CD4-positive, alpha-beta T cell treated with Interleukin-10 for 1 hour (primary cell): ENCODE measurements at regions not wholly inside any gene's neighbourhood (a gene's known extent, or its start where the extent isn't known, plus 50 kb on each side); places are given as distances from the start of the nearest gene placed in this dataset.

ENCODE experiments used
- DNase-seq: peaks from one replicate; pipeline ENCODE4 v3.0.0-alpha.2; 2020

DNA sequence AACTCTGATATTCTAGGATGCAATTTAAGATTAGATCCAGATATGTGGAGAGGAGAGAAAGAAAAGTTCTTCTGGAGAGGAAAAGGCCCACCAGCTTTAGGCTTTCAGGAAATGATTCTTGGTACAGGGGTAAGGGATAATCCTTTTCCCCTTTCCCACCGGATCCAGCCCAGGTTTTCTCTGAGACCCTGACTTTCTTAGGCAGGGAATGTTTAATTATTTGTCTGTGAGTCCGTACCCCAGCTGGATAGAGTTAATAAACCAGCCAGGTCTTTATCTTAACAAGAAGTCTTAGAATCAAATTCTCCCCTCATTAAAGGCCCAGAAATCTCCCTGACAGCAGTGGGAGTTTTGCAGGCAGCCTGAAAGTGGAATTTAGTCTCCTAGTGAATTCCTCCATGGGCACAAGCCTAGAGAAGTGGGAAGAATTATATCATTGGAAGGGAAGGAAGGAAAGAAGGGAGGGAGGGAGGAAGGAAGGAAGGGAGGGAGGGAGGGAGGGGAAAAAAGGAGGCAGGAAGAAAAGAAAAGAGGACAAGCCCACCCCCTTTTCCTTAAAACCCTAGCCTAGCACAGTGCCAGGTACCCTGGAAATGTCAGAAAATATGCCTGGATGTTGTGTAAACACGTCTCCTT, 189.0 kb downstream of the PLPP3 start:
- no peak for DNase-seq

DNA sequence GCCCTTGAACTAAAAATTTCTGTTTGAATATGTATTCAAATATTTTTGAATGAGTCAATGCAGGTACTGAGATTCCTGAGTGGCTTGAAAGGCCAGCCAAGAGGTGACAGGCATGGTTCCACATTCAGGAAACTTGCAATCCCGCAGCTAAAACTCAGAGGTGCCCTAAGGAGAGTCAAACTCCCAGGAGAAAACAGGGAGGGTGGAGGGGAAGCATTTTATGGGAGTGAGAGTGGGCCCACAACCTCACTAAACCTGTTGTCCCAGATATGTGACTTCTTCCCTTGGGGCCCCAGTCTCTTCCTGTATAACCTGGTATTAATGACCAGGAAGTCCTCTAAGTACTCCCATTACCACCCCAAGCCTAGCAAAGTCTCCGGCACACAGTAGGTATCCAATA, 189.6 kb downstream of the PLPP3 start:
- no peak for DNase-seq

DNA sequence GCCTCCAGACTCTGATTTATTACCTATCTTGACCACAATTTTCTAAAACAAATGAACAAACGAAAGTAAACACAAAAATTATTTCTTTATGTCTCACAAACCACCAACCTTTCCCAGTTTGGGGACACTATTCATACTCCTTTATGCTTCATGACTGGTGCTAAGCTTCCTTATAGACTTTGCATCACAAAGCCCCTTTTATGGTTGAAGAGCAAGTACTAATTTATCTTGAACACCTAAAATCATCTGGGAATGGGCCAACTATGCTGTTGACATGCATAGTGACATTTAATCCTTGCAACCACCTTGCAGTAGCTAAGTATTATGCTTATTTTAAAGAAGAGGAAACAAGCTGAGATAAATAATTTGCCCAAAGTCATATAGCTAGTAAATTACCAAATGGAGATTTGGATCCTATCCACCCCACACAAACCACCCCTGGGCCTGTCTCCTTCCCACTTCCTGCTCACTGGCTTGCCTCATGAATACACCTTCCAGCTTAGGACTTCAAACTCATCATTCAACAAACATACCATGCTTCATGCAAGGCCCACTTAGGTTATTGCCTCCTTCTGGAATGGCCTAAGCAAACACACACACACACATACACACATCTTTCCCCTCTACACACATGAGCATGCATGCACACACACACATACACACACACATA, 192.2 kb downstream of the PLPP3 start:
- DNase-seq: no peak

DNA sequence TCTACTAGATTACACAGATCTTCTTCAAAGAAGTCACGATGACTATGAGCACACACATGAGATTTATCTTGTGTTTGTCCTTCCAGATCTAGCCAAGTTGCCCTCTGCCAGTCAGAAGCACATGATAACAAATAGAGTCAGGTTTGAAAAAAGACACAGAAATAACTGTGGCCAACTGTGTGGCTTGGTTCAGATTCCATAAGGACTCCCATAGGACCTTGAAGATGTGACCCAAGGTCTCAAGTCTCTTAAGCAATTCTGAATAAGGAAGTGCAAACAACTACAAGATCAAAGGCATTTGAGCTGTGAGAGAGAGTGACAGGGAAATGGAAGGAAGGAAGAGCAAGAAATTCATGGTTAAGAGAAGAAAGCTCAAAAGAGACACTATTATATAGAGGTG, 194.0 kb downstream of the PLPP3 start:
- DNase-seq: no peak

DNA sequence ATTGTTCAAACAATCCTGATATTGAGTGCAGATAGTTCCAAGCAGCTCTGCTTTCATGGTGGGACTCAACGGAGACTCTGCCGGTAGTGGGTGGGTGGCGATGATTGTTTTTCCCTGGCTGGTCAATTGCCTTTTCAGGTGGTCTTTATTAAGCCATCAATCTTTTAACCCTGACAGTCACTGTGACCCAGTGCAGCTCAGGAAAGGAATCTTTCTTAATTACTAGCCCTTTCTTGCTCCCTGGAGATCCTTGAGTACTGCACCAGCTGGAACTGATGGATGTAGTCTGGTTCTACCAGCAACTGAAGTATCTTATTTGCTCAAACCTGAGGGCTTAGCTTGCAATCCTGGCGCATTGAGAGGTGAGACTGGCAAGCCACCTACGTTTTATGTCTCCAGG, 196.4 kb downstream of the PLPP3 start:
- no peak for DNase-seq

DNA sequence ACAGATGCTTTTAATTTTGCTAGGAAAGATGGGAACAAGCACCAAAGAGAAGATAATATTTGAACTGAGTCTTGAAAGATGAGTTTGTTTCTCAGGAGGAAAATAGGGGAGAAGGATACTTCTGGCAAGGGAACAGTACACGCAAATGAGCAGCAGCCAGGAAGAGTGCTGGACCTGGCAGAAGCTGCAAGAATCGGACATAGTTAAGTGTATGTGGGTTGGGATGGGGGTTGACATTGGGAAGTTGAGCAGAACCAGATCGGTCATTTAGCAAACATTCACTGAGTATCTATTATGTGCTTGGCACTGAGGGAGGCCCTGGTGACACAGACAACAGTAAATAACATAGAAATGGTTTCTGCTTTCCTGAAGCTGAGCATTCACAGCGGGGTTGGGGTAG, 198.8 kb downstream of the PLPP3 start:
- no peak for DNase-seq

DNA sequence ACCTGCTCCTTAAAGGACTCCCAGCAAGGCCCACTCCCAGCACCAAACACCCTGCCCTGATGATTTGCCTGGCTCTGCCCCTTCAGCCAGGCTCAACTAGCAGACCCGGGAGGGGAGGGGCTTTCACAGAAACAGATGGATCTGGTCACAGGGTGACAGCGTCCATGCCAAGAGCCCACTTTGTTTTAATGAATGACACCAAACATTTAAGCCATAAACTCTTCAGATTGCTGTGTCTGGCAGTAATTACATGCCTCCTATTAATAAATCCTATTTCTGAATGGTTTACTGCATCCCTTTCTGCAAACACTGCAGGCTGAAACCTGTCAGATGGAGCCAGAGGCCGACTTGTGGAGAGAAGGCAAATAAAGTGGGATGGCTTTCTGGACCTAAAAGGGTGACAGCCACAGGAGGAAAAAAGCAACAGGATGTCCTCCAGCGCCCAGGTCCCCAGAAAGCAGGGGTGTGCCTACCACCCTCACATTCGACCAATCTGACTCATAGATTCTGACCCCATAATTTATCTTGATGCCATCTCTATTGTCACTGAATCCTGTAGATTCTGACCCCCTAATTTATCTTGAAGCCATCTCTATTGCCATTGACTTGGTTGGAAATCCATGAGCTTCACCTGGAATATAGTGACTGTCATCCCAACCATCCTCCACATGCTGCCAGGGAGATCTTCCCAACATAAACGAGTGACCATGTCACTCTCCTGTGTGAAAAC, 200.9 kb downstream of the PLPP3 start:
- DNase-seq: no peak

DNA sequence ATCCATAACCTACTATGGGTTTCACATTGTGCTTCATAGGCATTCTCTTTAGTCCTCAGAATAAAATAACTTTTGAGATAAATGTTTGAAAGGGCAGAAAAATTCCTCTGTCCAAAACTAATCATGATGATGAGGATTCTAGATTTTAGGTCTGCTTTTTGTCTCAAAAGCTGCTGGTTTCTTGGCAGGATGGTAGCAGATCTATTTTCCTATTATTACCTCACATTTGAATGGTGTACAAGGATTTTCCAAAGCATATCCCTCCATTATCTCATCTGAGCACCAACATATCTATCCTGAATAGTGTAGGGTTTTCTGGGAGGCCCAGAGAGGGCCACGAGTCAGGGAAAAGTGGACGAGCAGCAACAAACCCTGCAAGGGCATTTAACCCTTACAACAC, 201.9 kb downstream of the PLPP3 start:
- no peak for DNase-seq

DNA sequence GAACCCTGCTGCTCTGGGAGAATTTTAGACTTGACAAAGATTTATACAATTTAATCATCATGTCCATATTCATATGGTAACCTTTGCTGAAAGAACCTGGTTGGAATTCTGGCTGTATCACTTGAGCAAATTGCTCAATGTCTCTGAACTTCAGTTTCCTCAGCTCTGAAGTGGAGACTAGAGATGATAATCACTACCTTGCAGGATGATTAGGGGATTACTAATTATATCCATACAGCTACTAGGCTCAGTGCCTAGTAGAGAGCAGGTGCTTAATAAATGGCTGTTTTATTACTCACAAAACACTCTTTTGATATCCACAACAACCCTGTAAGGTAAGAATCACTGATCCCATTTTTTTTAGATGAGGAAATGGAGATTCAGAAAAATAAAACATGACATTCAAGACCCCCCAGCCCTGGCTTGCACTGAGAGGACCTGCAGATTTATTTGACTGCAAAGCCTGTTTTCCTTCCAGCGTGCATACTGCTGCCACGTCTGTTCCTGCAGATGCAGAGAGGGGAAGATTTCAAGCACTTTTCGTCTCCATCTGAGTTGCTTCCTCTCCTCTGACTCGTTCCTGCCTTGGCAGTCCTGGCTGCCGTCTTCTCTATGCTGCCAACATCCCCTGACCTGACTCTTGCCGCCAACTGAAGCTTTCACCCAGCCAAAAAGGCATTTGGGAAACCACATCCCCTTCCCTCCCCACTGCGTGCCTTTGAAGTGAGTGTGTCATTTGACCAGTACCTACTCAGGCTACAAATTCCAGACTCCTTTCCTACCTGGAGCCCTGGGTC, 203.0 kb downstream of the PLPP3 start:
- no peak for DNase-seq

DNA sequence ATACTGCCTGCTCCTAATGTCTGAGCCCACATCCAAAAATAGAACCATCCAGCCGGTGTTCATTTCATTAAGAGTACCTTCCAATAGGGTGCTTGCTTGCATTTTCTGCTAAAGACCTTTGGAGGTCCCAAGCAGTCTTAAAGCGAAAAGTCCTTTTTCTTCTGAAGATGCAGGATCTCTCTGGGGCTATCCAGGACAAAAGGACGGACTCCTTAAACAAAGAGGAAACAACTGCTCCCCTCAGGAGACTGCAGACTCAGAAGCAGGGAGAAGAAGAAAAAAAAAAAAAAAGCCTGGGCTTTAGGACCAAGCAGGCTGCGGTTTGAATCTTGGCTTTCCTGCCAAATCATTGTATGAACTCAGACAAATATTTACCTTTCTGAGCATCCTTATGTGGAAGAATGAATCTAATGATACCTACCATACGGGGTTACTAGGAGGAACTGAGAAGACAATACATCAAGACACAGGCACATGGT, 204.0 kb downstream of the PLPP3 start:
- DNase-seq: no peak

DNA sequence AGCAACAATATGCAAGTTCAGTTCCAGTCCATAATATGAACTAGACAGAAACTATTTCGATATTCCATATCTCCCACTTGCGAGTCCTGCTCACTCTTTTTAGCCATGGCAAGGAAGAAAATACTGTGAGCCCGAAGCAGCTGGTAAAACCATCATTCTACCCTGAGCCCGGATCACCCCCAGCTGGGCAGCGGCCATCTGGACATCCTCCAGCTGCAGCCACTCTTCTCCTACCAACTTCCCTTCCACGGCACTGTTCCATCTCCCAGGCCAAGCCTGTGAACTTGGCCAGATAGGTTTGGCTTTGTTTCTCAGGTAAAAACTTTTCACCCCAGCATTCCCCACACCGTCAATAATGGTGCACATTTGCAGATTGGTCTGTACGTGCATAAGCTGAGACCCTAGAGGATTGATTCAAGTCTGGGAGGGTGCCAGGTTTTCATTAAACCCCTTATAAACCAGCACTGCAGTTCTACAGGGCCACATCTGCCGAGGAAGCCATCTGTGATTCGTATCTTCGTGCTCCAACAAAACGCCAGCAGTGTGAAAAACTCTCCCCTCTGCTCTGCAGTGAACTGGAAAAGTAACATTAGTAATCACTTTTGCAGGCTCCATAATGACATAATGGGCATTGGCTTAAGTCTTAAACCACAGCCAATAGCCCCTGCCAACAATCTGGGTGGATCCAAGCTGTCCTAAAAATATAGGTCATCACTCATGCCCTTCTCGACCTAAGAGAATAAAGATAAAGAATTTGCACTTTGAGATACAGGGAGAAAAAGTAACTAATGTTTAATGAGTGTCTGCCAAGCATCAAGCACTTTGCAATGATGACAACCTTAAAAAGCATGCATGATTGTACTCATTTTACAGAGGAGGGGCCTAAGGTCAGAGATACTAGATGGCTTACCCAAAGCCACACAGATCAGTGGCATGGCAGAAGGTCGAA, 205.1 kb downstream of the PLPP3 start:
- no peak for DNase-seq

DNA sequence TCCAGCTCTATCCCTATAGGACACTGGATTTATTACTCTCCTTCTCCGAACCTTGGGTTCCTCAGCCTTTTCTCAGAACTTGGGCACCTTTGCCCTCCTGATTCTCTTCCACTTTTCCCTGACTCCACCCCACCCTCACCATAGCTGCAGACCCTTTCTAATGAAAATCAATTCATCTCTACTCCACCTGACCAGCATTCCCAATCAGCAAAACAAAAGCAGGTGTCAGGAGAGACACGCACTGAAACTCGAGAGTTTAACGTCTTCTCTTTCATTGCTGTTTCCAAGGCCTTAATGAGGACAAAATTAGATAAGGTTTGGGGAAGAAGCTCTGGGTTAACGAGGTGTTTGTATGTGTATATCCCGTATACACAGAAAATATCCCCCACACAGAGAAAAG, 208.8 kb downstream of the PLPP3 start:
- no peak for DNase-seq

DNA sequence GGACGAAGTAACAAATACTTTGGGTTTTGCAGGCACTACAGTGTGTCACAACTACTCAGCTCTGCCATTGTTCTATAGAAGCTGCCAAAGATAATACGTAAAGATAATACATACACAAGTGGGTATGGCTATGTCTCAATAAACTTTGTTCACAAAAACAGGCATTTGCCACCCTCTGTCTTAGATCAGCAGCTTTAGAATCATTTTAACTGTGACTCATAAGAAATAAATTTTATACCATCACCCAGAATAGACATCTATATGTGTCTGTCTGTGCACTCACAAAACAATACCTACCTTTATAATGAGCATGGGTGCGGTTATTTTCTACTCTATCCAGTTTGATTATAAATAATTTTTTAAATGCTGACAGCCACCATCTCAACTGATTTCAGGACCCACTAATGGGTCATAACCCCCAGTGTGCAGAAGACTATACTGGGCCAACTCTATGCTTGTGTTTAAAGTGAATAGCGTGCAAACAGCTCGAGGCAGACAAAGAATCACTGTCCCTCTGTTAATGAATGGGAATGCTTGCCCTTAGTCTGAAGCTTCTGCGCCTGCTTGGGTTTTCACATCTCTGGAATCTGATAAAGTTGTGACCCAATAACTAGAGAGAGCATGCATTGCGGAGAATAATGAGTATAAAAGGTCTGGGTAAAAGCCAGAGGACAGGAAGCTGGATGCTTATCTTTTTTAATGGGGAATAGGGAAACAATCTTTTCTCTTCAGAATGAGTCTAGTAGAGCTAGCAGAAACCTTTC, 216.2 kb downstream of the PLPP3 start:
- no peak for DNase-seq

DNA sequence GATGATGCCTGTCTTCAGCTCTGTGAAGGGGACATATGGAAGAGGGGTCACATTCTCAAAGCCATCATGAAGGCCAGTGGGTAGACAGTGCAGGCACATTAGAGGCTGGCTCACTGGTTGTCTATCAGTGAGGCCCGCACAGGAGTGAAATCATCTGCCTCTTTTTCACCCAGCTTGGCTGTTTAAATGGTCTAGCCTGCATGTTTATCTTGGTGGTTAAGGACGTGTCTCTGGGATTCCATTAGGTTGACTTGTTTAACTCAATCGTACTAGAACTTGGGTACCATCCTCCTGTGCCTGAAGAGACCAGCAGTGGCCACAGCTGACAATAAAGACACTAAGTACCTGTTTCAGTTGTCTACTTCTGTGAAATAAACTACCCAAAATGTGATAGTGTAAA, 219.3 kb downstream of the PLPP3 start:
- DNase-seq: no peak

DNA sequence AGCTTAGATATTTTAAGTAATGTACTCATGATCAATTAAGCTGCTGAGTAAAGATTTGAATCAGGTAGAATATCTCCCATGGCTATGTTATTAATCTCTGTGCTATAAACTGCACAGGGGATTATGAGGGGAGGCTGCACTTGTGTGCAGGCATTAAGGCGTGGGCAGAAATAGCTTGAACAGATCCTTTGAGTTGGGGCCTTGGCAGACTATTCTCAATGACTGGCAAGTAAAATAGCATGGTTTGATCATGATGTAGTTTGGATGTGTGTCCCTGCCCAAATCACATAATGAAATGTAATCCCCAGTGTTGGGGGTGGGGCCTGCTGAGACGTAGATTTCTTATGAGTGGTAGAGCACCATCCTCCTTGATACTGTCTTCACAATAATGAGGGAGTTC, 220.3 kb downstream of the PLPP3 start:
- DNase-seq: no peak

DNA sequence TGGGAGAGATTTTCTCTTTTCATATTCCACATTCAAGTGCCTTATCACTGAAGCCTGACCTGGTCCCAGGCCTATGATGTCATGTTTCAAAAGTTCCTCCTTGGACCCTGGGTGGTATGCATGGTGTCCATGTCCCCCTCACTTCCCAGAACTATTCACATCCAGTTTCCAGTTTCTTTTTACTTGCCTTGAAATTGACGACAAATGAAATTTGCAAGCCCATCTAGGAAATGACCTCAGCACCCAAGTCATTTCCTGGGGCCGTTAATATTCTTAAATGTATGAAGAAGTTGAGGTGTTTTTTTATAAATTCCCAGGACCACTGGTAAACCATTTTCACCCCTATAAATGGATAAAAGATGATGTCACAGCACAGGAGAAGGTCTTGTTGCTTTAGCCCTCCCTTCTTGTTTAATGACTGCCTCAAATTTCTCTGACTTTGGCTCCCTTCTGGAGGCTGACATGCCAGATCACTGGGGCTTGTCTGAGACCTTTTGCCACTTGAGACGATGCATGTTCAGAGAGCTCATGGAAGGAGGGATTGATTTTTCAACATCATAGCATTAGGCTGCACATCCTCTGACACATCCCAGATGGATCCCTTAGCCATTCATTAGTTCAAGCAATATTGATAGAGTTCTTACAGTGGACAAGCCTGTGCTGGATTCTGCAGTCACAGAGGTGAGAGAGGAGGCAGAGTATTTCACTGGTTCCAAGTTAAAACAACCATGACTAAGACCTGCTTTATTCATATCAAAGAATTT, 221.3 kb downstream of the PLPP3 start:
- DNase-seq: no peak

DNA sequence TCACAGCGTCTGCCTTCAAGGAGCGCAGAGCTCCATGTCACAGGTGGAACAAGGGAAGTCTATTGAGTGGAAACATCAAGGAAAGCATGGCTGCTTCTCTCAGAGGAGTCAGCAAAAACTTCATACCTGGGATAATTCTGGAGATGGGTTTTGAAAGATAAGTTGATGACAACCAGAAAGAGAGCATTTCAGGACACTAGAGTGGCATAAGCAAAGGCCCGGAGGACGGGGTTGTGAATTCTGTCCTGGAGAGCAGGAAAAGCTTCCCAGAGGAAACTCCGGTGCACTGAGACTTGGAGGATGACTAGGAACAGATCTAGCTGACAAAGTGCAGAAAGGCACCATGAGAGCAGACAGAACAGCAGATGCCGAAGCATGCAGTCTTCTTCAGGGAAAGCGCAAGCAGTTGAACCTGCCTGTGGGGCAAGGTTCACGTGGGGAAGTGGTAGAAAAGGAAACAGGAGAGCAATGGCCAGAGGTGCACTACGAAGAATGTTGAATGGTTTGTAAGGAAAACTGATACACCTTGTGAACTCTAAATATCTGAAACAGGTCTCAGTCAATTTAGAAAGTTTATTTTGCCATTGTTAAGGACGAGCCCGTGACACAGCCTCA, 222.9 kb downstream of the PLPP3 start:
- DNase-seq: no peak

DNA sequence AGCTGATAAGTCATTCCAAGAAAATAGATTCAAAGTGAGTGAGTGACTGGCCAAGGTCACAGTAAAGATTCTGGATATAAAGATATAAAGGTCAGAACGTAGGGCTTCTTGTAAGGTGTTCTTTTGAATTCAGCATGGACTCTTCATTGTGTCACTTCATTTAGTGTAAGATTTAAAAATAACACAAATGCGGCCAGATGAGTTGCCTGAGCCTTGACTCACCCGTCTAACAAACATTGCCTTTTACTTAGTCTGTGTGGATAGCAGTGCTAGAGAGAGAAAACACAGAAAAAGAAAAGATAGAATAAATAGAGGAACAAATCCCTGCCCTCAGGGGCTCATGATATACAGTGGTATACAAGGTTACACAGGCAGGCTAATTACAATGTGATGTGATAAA, 223.4 kb downstream of the PLPP3 start:
- DNase-seq: no peak

DNA sequence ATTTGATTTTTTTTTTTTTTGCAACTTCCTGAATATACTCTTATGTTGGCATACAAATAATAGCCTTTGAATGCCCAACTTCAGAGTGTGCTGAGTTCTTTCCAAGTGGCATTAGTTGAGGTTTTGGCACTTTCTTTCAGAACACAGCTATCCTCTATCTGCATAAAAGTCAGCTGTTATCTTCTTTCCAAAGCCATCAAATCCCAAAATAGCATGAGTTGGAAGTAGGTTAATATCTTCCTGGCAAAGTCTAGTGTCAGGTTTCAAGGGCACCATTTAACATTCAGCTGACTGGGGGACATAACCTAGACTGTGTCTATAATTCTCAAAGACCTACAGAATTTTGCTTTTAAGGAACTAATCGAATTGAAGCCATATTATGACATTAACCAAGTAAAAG, 223.9 kb downstream of the PLPP3 start:
- no peak for DNase-seq

DNA sequence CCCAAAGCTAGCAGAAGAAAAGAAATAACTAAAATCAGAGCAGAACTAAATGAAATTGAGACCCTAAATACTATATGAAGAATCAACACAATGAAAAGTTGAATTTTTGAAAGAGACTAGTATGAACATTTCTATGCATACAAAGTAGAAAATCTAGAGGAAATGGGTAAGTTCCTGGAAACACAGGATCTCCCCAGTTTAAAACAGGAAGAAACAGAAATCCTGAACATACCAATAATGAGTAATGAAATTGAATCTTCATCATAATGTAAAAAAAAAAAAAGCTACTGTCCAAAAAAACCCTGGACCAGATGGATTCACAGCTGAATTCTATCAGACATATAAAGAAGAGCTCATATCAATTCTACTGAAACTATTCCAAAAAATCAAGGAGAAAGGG, 233.5 kb downstream of the PLPP3 start:
- no peak for DNase-seq
